OCI-LY7 (cell line): ENCODE measurements at regions not wholly inside any gene's neighbourhood (a gene's known extent, or its start where the extent isn't known, plus 50 kb on each side); places are given as distances from the start of the nearest gene placed in this dataset.
"Not testable (repeated sequence)": the region's sequence is repeated elsewhere in the genome, so short reads cannot be mapped to it uniquely, and the experiment has no call there.

ENCODE experiments used
- BruUV-seq: library from RNA; stranded (reverse); fragments of 400-500 nt; replicated peaks from 2 replicates; lab custom pipeline; 2021; lab: Mats Ljungman, UMichigan
- CTCF ChIA-PET: fragments of 300-600 bp; sonication (Branson Sonifier 250); formaldehyde crosslinking; loops from one replicate; lab custom pipeline; 2022; ENCODE audit warnings: antibody characterized with exemption; ENCODE audit not compliant: unreplicated experiment; lab: Charles Lee
- POLR2A ChIA-PET: fragments of 300-600 bp; sonication (Branson Sonifier 250); formaldehyde crosslinking; loops from one replicate; lab custom pipeline; 2022; ENCODE audit warnings: antibody characterized with exemption; lab: Charles Lee
- DNase-seq: peaks from one replicate; pipeline ENCODE4 v3.0.0-alpha.2; 2015; ENCODE audit warnings: low spot score
- H2AFZ ChIP-seq: fragments of 200-600 bp; sonication (generic), shearing (Covaris generic); 2 replicates; pipeline ENCODE4 v1.6.1; 2014; ENCODE audit warnings: mild to moderate bottlenecking, antibody characterized with exemption, low read length, moderate library complexity
- H3K27ac ChIP-seq: fragments of 200-600 bp; sonication (generic); 2 replicates; pipeline ENCODE4 v1.5.1; 2014; ENCODE audit warnings: mixed run types, low read depth, mild to moderate bottlenecking, moderate library complexity, low read length, inconsistent platforms; ENCODE audit not compliant: poor library complexity, severe bottlenecking
- H3K36me3 ChIP-seq: fragments of 200-600 bp; sonication (generic); 2 replicates; pipeline ENCODE4 v1.6.1; 2014; ENCODE audit warnings: mild to moderate bottlenecking, antibody characterized with exemption, low read length, moderate library complexity, mixed read lengths; ENCODE audit not compliant: insufficient read depth
- H3K4me1 ChIP-seq: fragments of 200-600 bp; sonication (generic); 2 replicates; pipeline ENCODE4 v1.5.1; 2014; ENCODE audit warnings: mild to moderate bottlenecking, low read length; ENCODE audit not compliant: insufficient read depth, poor library complexity, severe bottlenecking
- H3K4me2 ChIP-seq: fragments of 200-600 bp; sonication (generic); 2 replicates; pipeline ENCODE4 v1.6.1; 2014; ENCODE audit warnings: mild to moderate bottlenecking, low read length
- H3K4me3 ChIP-seq: fragments of 200-600 bp; sonication (generic); 2 replicates; pipeline ENCODE4 v1.5.1; 2014; ENCODE audit warnings: mild to moderate bottlenecking, low read depth, low read length; ENCODE audit not compliant: poor library complexity, severe bottlenecking
- H3K79me2 ChIP-seq: fragments of 200-600 bp; sonication (generic); 2 replicates; pipeline ENCODE4 v1.6.1; 2016; ENCODE audit warnings: low read depth, mild to moderate bottlenecking, low read length, moderate library complexity, mixed read lengths; ENCODE audit not compliant: insufficient read depth
- H3K9me2 ChIP-seq: fragments of 200-600 bp; sonication (generic); 2 replicates; pipeline ENCODE4 v1.6.1; 2016; ENCODE audit warnings: mild to moderate bottlenecking, low read length, mixed read lengths; ENCODE audit not compliant: insufficient read depth
- H3K9me3 ChIP-seq: fragments of 200-600 bp; sonication (generic); 2 replicates; pipeline ENCODE4 v1.6.1; 2014; ENCODE audit warnings: mild to moderate bottlenecking, mixed run types, low read length, mixed read lengths
- H4K20me1 ChIP-seq: fragments of 200-600 bp; sonication (generic); 2 replicates; pipeline ENCODE4 v1.6.1; 2014; ENCODE audit warnings: mild to moderate bottlenecking, antibody characterized with exemption, low read length, moderate library complexity, mixed read lengths; ENCODE audit not compliant: insufficient read depth
- EZH2phosphoT487 ChIP-seq: fragments of 200-600 bp; sonication (generic); IDR thresholded peaks from 2 replicates; pipeline ENCODE4 v1.6.1; 2018; ENCODE audit warnings: low read depth, borderline replicate concordance, mild to moderate bottlenecking, mixed run types, antibody characterized with exemption, low read length, moderate library complexity, mixed read lengths
- intact Hi-C: fragments of 100-400 bp; cut with micrococcal nuclease; formaldehyde crosslinking; loops from one replicate; pipeline ENCODE4 v1.10.0; 2022; ENCODE audit not compliant: unreplicated experiment
- TF ChIP-seq, protein P1 (sequence below): fragments of 200-600 bp; sonication (generic); conservative IDR thresholded peaks from 2 replicates; pipeline ENCODE4 v1.5.1; 2014; ENCODE audit warnings: mild to moderate bottlenecking, antibody characterized with exemption, low read length, moderate library complexity, mixed read lengths

DNA sequence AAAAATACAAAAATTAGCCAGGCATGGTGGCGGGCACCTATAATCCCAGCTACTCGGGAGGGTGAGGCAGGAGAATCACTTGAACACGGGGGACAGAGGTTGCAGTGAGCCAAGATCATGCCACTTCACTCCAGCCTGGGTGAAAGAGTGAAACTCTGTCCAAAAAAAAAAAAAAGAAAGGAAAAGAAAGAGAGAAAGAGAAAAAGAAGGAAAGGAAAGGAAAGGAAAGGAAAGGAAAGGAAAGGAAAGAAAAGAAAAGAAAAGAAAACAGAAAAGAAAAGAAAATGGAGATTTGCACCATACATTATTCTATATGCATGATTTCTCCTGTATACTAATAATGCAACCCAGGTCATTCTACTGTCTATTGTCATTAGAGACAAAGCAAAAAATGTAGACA is 421.5 kb downstream of the PCDH19 start:
- H4K20me1 ChIP-seq, H3K79me2 ChIP-seq, H3K4me3 ChIP-seq, H3K4me2 ChIP-seq, H3K9me2 ChIP-seq, H3K4me1 ChIP-seq, BruUV-seq, DNase-seq, intact Hi-C loops, H3K36me3 ChIP-seq, H3K9me3 ChIP-seq, H2AFZ ChIP-seq, H3K27ac ChIP-seq, CTCF ChIA-PET: not testable (repeated sequence)
- POLR2A ChIA-PET, result interaction anchor here (0.6 kb wide), 1 partner anchor 164 kb away, joined by 4 read pairs; no protein-coding TSS in a partner anchor

DNA sequence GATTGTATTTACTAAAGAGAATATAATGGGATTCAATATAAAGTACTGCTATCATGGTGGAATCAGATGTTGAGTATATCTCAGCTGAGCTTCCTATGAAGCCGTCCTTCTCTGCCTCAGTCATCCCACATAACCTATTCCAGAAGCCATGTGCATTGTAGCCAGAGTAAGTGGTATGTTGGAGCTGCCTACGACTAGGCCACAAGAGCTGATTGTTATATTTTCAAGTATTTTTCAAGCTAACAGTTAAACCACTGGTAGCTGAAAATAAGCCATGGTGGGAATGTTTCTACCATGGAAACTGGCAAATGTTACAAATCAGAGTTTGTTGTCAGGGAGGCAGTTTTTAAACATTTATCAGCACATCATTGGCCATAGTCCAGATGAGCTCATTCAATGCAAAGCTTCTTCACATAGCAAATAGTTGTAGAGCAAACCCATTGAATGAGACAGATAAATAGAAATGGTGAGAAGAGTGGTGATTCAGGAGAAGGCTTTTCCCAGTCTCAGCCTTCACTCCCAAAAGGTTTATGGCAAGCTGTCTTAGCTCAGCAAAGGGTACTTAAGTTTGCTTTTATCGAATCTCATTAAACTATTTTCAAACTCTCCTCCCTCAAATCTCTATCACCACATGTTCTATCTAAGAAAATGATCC is 436.4 kb downstream of the PCDH19 start:
- POLR2A ChIA-PET, result no interaction called here

DNA sequence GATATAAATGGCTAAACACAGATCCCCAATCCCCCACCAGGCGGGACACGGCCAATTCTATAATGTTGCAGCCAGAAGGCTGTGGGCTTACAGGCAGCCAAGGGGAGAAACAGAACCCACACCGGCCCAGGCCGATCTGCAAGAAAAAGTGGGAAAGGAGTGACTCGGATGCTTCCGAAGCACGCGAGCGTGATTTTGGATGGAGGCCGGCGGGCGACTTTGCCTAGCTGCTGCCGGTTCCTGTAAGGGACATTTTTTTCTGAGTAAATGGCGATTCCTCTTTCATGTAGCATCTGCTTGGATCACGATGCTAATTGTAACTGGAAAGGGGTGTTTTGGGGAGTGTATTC is 470.2 kb downstream of the PCDH19 start:
- Histone ChIP-seq H3K4me2 (no peak overlapping the region), H4K20me1 (no peaks in the 10 kb centered on the region), H3K4me1 (no peaks in the 10 kb centered on the region), H3K9me2 (no peaks in the 10 kb centered on the region), H3K36me3 (no peaks in the 10 kb centered on the region), H2AFZ (no peak overlapping the region), H3K27ac (no peak overlapping the region), H3K9me3 (no peaks in the 10 kb centered on the region), H3K79me2 (no peaks in the 10 kb centered on the region), H3K4me3 (no peak overlapping the region)
- BruUV-seq, result no TSS peak
- intact Hi-C loops, result no loop called here
- ChIA-PET CTCF (no interaction called here), POLR2A (no interaction called here)
- TF ChIP-seq, protein P1, sequence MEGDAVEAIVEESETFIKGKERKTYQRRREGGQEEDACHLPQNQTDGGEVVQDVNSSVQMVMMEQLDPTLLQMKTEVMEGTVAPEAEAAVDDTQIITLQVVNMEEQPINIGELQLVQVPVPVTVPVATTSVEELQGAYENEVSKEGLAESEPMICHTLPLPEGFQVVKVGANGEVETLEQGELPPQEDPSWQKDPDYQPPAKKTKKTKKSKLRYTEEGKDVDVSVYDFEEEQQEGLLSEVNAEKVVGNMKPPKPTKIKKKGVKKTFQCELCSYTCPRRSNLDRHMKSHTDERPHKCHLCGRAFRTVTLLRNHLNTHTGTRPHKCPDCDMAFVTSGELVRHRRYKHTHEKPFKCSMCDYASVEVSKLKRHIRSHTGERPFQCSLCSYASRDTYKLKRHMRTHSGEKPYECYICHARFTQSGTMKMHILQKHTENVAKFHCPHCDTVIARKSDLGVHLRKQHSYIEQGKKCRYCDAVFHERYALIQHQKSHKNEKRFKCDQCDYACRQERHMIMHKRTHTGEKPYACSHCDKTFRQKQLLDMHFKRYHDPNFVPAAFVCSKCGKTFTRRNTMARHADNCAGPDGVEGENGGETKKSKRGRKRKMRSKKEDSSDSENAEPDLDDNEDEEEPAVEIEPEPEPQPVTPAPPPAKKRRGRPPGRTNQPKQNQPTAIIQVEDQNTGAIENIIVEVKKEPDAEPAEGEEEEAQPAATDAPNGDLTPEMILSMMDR, result no peak
- no peak for TF ChIP-seq EZH2phosphoT487
- no peak for DNase-seq

More for the DNA sequence above, 436.4 kb downstream of the PCDH19 start:
- DNase-seq, result no peak
- H3K36me3 ChIP-seq, result no peaks in the 10 kb centered on the region
- H3K27ac ChIP-seq, result no peak overlapping the region
- no peaks in the 10 kb centered on the region for H3K4me1 ChIP-seq
- TF ChIP-seq, protein P1, result no peak
- no peak for TF ChIP-seq EZH2phosphoT487
- H3K4me2 ChIP-seq, result no peak overlapping the region
- CTCF ChIA-PET, result no interaction called here
- no peaks in the 10 kb centered on the region for H3K9me3 ChIP-seq
- no peaks in the 10 kb centered on the region for H4K20me1 ChIP-seq
- BruUV-seq, result no TSS peak
- intact Hi-C loops, result no loop called here
- no peak overlapping the region for H3K4me3 ChIP-seq
- no peaks in the 10 kb centered on the region for H3K9me2 ChIP-seq
- H3K79me2 ChIP-seq, result no peaks in the 10 kb centered on the region
- no peak overlapping the region for H2AFZ ChIP-seq

DNA sequence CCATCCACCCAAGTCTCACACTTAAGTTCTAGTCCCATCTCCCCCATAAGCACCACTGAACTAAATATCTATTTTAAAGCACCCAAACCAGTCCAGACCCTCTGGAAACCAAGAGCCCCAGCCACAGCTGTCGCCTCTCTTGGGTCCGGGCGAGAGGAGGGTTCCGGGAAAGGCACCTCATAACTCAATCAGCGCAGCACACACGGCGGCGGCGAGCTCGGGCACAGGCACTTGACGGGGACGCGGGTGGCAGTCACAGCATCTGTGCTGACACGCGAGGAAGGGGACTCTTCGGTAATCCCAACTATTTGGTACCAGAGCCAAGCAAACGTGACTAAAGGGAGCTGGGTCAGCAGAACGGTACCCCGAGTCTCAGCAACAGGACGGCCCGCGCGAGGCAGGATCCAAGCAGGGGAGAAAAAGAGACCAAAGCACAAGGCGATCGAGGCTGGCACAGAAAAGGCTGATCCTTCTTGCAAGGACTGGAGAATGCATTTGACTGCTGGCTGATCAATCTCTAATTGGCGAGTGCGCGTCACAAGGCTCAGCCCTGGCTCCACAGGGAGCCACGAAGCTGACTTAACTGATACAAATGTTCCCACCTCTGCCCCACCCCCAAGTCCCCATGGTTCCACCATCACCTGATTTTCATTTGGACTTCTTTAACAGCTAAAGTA is 470.7 kb downstream of the PCDH19 start:
- H2AFZ ChIP-seq, H3K9me2 ChIP-seq, POLR2A ChIA-PET, H3K9me3 ChIP-seq, H3K27ac ChIP-seq, CTCF ChIA-PET, DNase-seq, BruUV-seq, intact Hi-C loops, H3K4me2 ChIP-seq, H4K20me1 ChIP-seq, H3K4me3 ChIP-seq, H3K4me1 ChIP-seq, H3K79me2 ChIP-seq, H3K36me3 ChIP-seq: not testable (repeated sequence)
